Lung (tissue), 11 donors: ENCODE measurements at regions not wholly inside any gene's neighbourhood (a gene's known extent, or its start where the extent isn't known, plus 50 kb on each side); places are given as distances from the start of the nearest gene placed in this dataset.

Source experiments
- ATAC-seq: fragments of 200-7000 bp; cut with Tn5 transposase; one replicate; pipeline ENCODE4 v1.9.1; 2020; ENCODE audit warnings: moderate number of reproducible peaks; ENCODE audit not compliant: insufficient read depth, low FRiP score
- DNase-seq, 3 donors: peaks; one replicate each; pipeline ENCODE4 v3.0.0-alpha.2; 2013 to 2017
- H3K27ac ChIP-seq, 2 donors: one replicate each; pipeline ENCODE4 v1.5.1; 2013; ENCODE audit warnings: mild to moderate bottlenecking in 2 of 2, moderate library complexity in 2 of 2, control low read depth in 1 of 2, inconsistent platforms in 1 of 2, low read depth in 1 of 2, low read length in 1 of 2
- H3K27me3 ChIP-seq, 3 donors: one replicate each; pipeline ENCODE4 v1.5.1; 2013; ENCODE audit warnings: low read length in 2 of 3; ENCODE audit not compliant: control insufficient read depth in 3 of 3, insufficient read depth in 3 of 3
- H3K36me3 ChIP-seq, 4 donors: one replicate each; pipeline ENCODE4 v1.5.1; 2013; ENCODE audit warnings: low read length in 4 of 4, mild to moderate bottlenecking in 1 of 4, moderate library complexity in 1 of 4; ENCODE audit not compliant: control insufficient read depth in 4 of 4, insufficient read depth in 4 of 4
- H3K4me1 ChIP-seq, 5 donors: one replicate each; pipeline ENCODE4 v1.5.1; 2013; ENCODE audit warnings: low read length in 5 of 5, mild to moderate bottlenecking in 2 of 5, moderate library complexity in 1 of 5; ENCODE audit not compliant: control insufficient read depth in 5 of 5, insufficient read depth in 5 of 5
- H3K4me3 ChIP-seq: one replicate; pipeline ENCODE4 v1.5.1; 2013; ENCODE audit warnings: mild to moderate bottlenecking, control low read depth, moderate library complexity
- H3K9ac ChIP-seq, 2 donors: one replicate each; pipeline ENCODE4 v1.5.1; 2013; ENCODE audit warnings: low read length in 2 of 2, control low read depth in 1 of 2; ENCODE audit not compliant: insufficient read depth in 1 of 2
- H3K9me3 ChIP-seq, 4 donors: one replicate each; pipeline ENCODE4 v1.5.1; 2013; ENCODE audit warnings: low read length in 3 of 4, mild to moderate bottlenecking in 1 of 4, moderate library complexity in 1 of 4; ENCODE audit not compliant: control insufficient read depth in 4 of 4, insufficient read depth in 3 of 4
- WGBS, 2 donors: extraction: QIAGEN DNeasy Blood & Tissue Kit; methylation state at CpG; one replicate each; pipeline ENCODE4 v1.1.7; 2013; 5-methylcytosine and 5-hydroxymethylcytosine counted together
- TF ChIP-seq, protein P1 (sequence below): IDR thresholded peaks from 2 replicates; pipeline ENCODE4 v1.5.1; 2012; ENCODE audit warnings: mild to moderate bottlenecking; ENCODE audit errors: control extremely low read depth, extremely low read depth
- donor health status: control.
- donor health status: control.
- donor health status: Bipolar disorder and iron deficiency.
- donor health status: healthy.
- donor health status: DM: yes; HTN: yes; CAD: no.

- Histone ChIP-seq H3K36me3 (no peaks in the 10 kb centered on the region), H3K4me1 (peaks cover 0 to 10% (median 0%) of the 10 kb centered on the region in 5 donors), H3K27me3 (no peaks in the 10 kb centered on the region), H3K4me3 (no peak overlapping the region), H3K27ac (no peak overlapping the region), H3K9ac (no peak overlapping the region), H3K9me3 (peaks cover 0 to 1% (median 0%) of the 10 kb centered on the region in 4 donors)
- 91% methylated on average over 7 of the region's 7 CpGs for WGBS, 2 donors
- DNase-seq (no peak), ATAC-seq (no peak)
- TF ChIP-seq, protein P1, sequence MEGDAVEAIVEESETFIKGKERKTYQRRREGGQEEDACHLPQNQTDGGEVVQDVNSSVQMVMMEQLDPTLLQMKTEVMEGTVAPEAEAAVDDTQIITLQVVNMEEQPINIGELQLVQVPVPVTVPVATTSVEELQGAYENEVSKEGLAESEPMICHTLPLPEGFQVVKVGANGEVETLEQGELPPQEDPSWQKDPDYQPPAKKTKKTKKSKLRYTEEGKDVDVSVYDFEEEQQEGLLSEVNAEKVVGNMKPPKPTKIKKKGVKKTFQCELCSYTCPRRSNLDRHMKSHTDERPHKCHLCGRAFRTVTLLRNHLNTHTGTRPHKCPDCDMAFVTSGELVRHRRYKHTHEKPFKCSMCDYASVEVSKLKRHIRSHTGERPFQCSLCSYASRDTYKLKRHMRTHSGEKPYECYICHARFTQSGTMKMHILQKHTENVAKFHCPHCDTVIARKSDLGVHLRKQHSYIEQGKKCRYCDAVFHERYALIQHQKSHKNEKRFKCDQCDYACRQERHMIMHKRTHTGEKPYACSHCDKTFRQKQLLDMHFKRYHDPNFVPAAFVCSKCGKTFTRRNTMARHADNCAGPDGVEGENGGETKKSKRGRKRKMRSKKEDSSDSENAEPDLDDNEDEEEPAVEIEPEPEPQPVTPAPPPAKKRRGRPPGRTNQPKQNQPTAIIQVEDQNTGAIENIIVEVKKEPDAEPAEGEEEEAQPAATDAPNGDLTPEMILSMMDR: no peak
Observed at GRCh38 chr11:122435540-122436187, 219.9 kb upstream of the UBASH3B start.

- ATAC-seq (no peak), DNase-seq (no peak)
- peaks cover 0 to 1% (median 0%) of the 10 kb centered on the region in 4 donors for H3K9me3 ChIP-seq
- TF ChIP-seq, protein P1: no peak
- H3K27ac ChIP-seq: no peak overlapping the region
- H3K4me3 ChIP-seq: no peak overlapping the region
- no peaks in the 10 kb centered on the region for H3K27me3 ChIP-seq
- H3K9ac ChIP-seq: no peak overlapping the region
- no peaks in the 10 kb centered on the region for H3K36me3 ChIP-seq
- H3K4me1 ChIP-seq: peaks cover 0 to 4% (median 0%) of the 10 kb centered on the region in 5 donors
- WGBS, 2 donors: 13 to 32% methylated on average over 1 of the region's 1 CpG
Observed at GRCh38 chr11:122434786-122435185, 220.7 kb upstream of the UBASH3B start.

GRCh38 chr11:122430490-122430889 is 225.0 kb upstream of the UBASH3B start:
- H3K27ac ChIP-seq: no peak overlapping the region
- H3K4me1 ChIP-seq: no peaks in the 10 kb centered on the region
- no peaks in the 10 kb centered on the region for H3K36me3 ChIP-seq
- DNase-seq (no peak), ATAC-seq (no peak)
- no peaks in the 10 kb centered on the region for H3K27me3 ChIP-seq
- peaks cover 0 to 1% (median 0%) of the 10 kb centered on the region in 4 donors for H3K9me3 ChIP-seq
- no peak overlapping the region for H3K9ac ChIP-seq
- TF ChIP-seq, protein P1: no peak
- H3K4me3 ChIP-seq: no peak overlapping the region
- 92 to 96% methylated on average over 4 of the region's 4 CpGs for WGBS, 2 donors

DNA sequence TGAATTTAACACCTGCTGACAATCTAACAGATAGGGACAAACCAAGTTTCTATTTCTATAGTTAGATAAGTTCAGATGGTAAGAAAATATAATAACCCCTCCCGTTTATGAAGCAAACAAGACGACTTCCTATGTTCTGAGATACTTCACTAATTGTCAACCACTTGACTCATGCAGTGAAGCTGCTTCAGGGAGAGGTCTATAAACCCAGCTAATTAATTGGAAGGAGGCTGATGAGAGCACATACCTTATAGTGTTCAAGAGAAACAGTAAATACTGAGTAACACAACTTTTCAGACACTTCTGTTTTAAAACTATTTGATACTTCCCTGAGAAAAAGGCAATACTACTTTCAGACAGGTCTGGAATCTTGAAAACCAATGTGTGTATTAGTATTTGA is 229.4 kb upstream of the UBASH3B start:
- ATAC-seq (no peak), DNase-seq (no peak)
- no peak overlapping the region for H3K4me3 ChIP-seq
- no peak overlapping the region for H3K27ac ChIP-seq
- WGBS, 2 donors: 50 to 83% methylated on average over 2 of the region's 2 CpGs
- H3K9ac ChIP-seq: no peak overlapping the region
- peaks cover 0 to 1% (median 0%) of the 10 kb centered on the region in 4 donors for H3K9me3 ChIP-seq
- H3K27me3 ChIP-seq: no peaks in the 10 kb centered on the region
- no peaks in the 10 kb centered on the region for H3K36me3 ChIP-seq
- H3K4me1 ChIP-seq: peaks cover 0 to 3% (median 0%) of the 10 kb centered on the region in 5 donors
- TF ChIP-seq, protein P1: no peak
